ENCODE measurements at regions not wholly inside any gene's neighbourhood (a gene's known extent, or its start where the extent isn't known, plus 50 kb on each side); places are given as distances from the start of the nearest gene placed in this dataset.

- TF ChIP-seq CTCF (IDR thresholded peaks at IDR 0.05; ENCODE audit: low read depth, low read length) (no peak), POLR2A (IDR thresholded peaks at IDR 0.05; ENCODE audit: extremely low read depth, insufficient read length) (no peak), MAX (IDR thresholded peaks at IDR 0.05; ENCODE audit: low read depth, low read length) (no peak), MYC (IDR thresholded peaks at IDR 0.05; ENCODE audit: low read depth, low read length) (no peak)
Observed at GRCh38 chr13:50400035-50400726, 384.9 kb downstream of the KCNRG start.
